ENCODE measurements at regions not wholly inside any gene's neighbourhood (a gene's known extent, or its start where the extent isn't known, plus 50 kb on each side); places are given as distances from the start of the nearest gene placed in this dataset.
A peak's percentile ranks its signal among the peaks of the same experiment; 100 is the strongest.
"Not testable (repeated sequence)": the region's sequence is repeated elsewhere in the genome, so short reads cannot be mapped to it uniquely, and the experiment has no call there.

- FAIRE-seq (no peak), DNase-seq (ENCODE audit: insufficient read length, low spot score) (no peak)
Observed at GRCh38 chr9:106769331-106769730, 93.6 kb upstream of the ZNF462 start.

- DNase-seq (ENCODE audit: insufficient read length, low spot score), result no peak
- no peak for FAIRE-seq
Observed at GRCh38 chr9:106771608-106772007, 91.4 kb upstream of the ZNF462 start.

GRCh38 chr9:106772523-106773290, 90.3 kb upstream of the ZNF462 start:
- DNase-seq (ENCODE audit: insufficient read length, low spot score), result no peak
- FAIRE-seq, result no peak

GRCh38 chr9:106773750-106774149, 89.2 kb upstream of the ZNF462 start:
- DNase-seq (ENCODE audit: insufficient read length, low spot score), result no peak
- FAIRE-seq, result no peak

- DNase-seq (ENCODE audit: insufficient read length, low spot score), result no peak
- FAIRE-seq, result no peak
Observed at GRCh38 chr9:106775960-106776359, 87.0 kb upstream of the ZNF462 start.

GRCh38 chr9:106779796-106780195, 83.2 kb upstream of the ZNF462 start:
- FAIRE-seq, result no peak
- DNase-seq (ENCODE audit: insufficient read length, low spot score), result no peak

GRCh38 chr9:106783121-106783520, 79.8 kb upstream of the ZNF462 start:
- FAIRE-seq (no peak), DNase-seq (ENCODE audit: insufficient read length, low spot score) (no peak)

GRCh38 chr9:106784076-106784475, 78.9 kb upstream of the ZNF462 start:
- DNase-seq (ENCODE audit: insufficient read length, low spot score), result no peak

GRCh38 chr9:106785200-106785599, 77.8 kb upstream of the ZNF462 start:
- FAIRE-seq (no peak), DNase-seq (ENCODE audit: insufficient read length, low spot score) (no peak)

More at GRCh38 chr9:106784076-106784475, 78.9 kb upstream of the ZNF462 start:
- FAIRE-seq, result no peak

GRCh38 chr9:106788021-106788420, 74.9 kb upstream of the ZNF462 start:
- FAIRE-seq; DNase-seq (ENCODE audit: insufficient read length, low spot score): not testable (repeated sequence)

GRCh38 chr9:106795031-106795430, 67.9 kb upstream of the ZNF462 start:
- FAIRE-seq (no peak), DNase-seq (ENCODE audit: insufficient read length, low spot score) (no peak)

GRCh38 chr9:106796771-106797170, 66.2 kb upstream of the ZNF462 start:
- FAIRE-seq (no peak), DNase-seq (ENCODE audit: insufficient read length, low spot score) (no peak)

GRCh38 chr9:106797299-106797698, 65.7 kb upstream of the ZNF462 start:
- no peak for FAIRE-seq
- no peak for DNase-seq (ENCODE audit: insufficient read length, low spot score)

GRCh38 chr9:106798016-106798799, 64.8 kb upstream of the ZNF462 start:
- FAIRE-seq (no peak), DNase-seq (ENCODE audit: insufficient read length, low spot score) (no peak)

GRCh38 chr9:106799152-106799551, 63.8 kb upstream of the ZNF462 start:
- peak; percentile 81 for FAIRE-seq
- DNase-seq (ENCODE audit: insufficient read length, low spot score), result peak; percentile 76

GRCh38 chr9:106800701-106801270, 62.2 kb upstream of the ZNF462 start:
- FAIRE-seq (no peak), DNase-seq (ENCODE audit: insufficient read length, low spot score) (no peak)

GRCh38 chr9:106801816-106802215, 61.1 kb upstream of the ZNF462 start:
- no peak for FAIRE-seq

More at GRCh38 chr9:106801816-106802215, 61.1 kb upstream of the ZNF462 start:
- no peak for DNase-seq (ENCODE audit: insufficient read length, low spot score)
